PC-3 (cell line): ENCODE measurements at regions not wholly inside any gene's neighbourhood (a gene's known extent, or its start where the extent isn't known, plus 50 kb on each side); places are given as distances from the start of the nearest gene placed in this dataset.

Experiments used
- ATAC-seq: fragments of 200-7000 bp; cut with Tn5 transposase; 2 replicates; pipeline ENCODE4 v1.9.1; 2020; ENCODE audit warnings: mild to moderate bottlenecking, moderate library complexity
- BruUV-seq: library from RNA; stranded (reverse); fragments of 400-500 nt; replicated peaks from 2 replicates; lab custom pipeline; 2021; lab: Mats Ljungman, UMichigan
- CTCF ChIA-PET: fragments of 300-600 bp; sonication (Branson Sonifier 250); formaldehyde crosslinking; loops from one replicate; lab custom pipeline; 2022; ENCODE audit warnings: antibody characterized with exemption; lab: Charles Lee
- POLR2A ChIA-PET: fragments of 300-600 bp; sonication (Branson Sonifier 250); formaldehyde crosslinking; loops from one replicate; lab custom pipeline; 2022; ENCODE audit warnings: antibody characterized with exemption; ENCODE audit not compliant: unreplicated experiment; lab: Charles Lee
- DNase-seq: peaks from one replicate; pipeline ENCODE4 v3.0.0-alpha.2; 2015
- H2AFZ ChIP-seq: fragments of 300-600 bp; sonication (generic); 2 replicates; pipeline ENCODE4 v1.6.0; 2016; ENCODE audit warnings: antibody characterized with exemption, low read length
- H3F3A ChIP-seq: fragments of 300-600 bp; sonication (generic); one replicate; pipeline ENCODE4 v1.6.0; 2017; ENCODE audit warnings: antibody characterized with exemption, low read length, control low read depth, mild to moderate bottlenecking; ENCODE audit not compliant: unreplicated experiment
- H3K27ac ChIP-seq: fragments of 300-600 bp; sonication (generic); 2 replicates; pipeline ENCODE4 v1.5.1; 2016; ENCODE audit warnings: mild to moderate bottlenecking, low read length
- H3K27me3 ChIP-seq: fragments of 300-600 bp; sonication (generic); 2 replicates; pipeline ENCODE4 v1.6.1; 2016; ENCODE audit warnings: low read length, mixed read lengths
- H3K36me3 ChIP-seq: fragments of 300-600 bp; sonication (generic); 2 replicates; pipeline ENCODE4 v1.6.1; 2016; ENCODE audit warnings: low read depth, mixed run types, low read length, mixed read lengths
- H3K4me1 ChIP-seq: fragments of 300-600 bp; sonication (generic); 2 replicates; pipeline ENCODE4 v1.5.1; 2016; ENCODE audit warnings: low read length; ENCODE audit not compliant: insufficient read depth
- H3K4me2 ChIP-seq: fragments of 300-600 bp; sonication (generic); 2 replicates; pipeline ENCODE4 v1.6.0; 2016; ENCODE audit warnings: low read length
- H3K4me3 ChIP-seq: fragments of 300-600 bp; sonication (generic); 2 replicates; pipeline ENCODE4 v1.5.1; 2016; ENCODE audit warnings: mild to moderate bottlenecking, low read length, mixed read lengths
- H3K79me2 ChIP-seq: fragments of 300-600 bp; sonication (generic); 2 replicates; pipeline ENCODE4 v1.6.1; 2017; ENCODE audit warnings: low read length, mixed read lengths
- H3K9ac ChIP-seq: fragments of 300-600 bp; sonication (generic); 2 replicates; pipeline ENCODE4 v1.6.0; 2016; ENCODE audit warnings: mild to moderate bottlenecking, low read length
- H3K9me2 ChIP-seq: fragments of 300-600 bp; sonication (generic); replicated peaks from 2 replicates; pipeline ENCODE4 v1.6.1; 2016; ENCODE audit warnings: mixed run types, low read length, mixed read lengths
- H3K9me3 ChIP-seq: fragments of 300-600 bp; sonication (generic); 2 replicates; pipeline ENCODE4 v1.6.1; 2016; ENCODE audit warnings: low read length, mixed read lengths
- H4K20me1 ChIP-seq: fragments of 300-600 bp; sonication (generic); 2 replicates; pipeline ENCODE4 v1.6.1; 2016; ENCODE audit warnings: low read length, mixed read lengths
- CTCF ChIP-seq: fragments of 300-600 bp; sonication (generic); conservative IDR thresholded peaks from 2 replicates; pipeline ENCODE4 v1.5.1; 2017; ENCODE audit warnings: antibody characterized with exemption, low read depth, mild to moderate bottlenecking, low read length
- EZH2 ChIP-seq: fragments of 300-600 bp; sonication (generic); IDR thresholded peaks from one replicate; pipeline ENCODE4 v1.6.1; 2017; ENCODE audit warnings: antibody characterized with exemption, mild to moderate bottlenecking, low read length; ENCODE audit not compliant: unreplicated experiment
- EZH2phosphoT487 ChIP-seq: fragments of 300-600 bp; sonication (generic); IDR thresholded peaks from 2 replicates; pipeline ENCODE4 v1.6.1; 2018; ENCODE audit warnings: mild to moderate bottlenecking, antibody characterized with exemption, low read length, borderline replicate concordance
- intact Hi-C: fragments of 100-400 bp; cut with micrococcal nuclease; formaldehyde crosslinking; loops from 2 replicates; pipeline ENCODE4 v1.9.0; 2023

- BruUV-seq = no TSS peak
- no peaks in the 10 kb centered on the region for H3K79me2 ChIP-seq
- H3K9ac ChIP-seq = no peak overlapping the region
- H3K4me3 ChIP-seq = no peak overlapping the region
- H3F3A ChIP-seq = no peaks in the 10 kb centered on the region
- H3K36me3 ChIP-seq = no peaks in the 10 kb centered on the region
- H3K4me1 ChIP-seq = no peaks in the 10 kb centered on the region
- POLR2A ChIA-PET = interaction anchor here (0.7 kb wide), 1 partner anchor 463 kb away, joined by 7 read pairs; no protein-coding TSS in a partner anchor
- H2AFZ ChIP-seq = no peak overlapping the region
- H4K20me1 ChIP-seq = no peaks in the 10 kb centered on the region
- no peak overlapping the region for H3K27ac ChIP-seq
- no peak overlapping the region for H3K4me2 ChIP-seq
- no peaks in the 10 kb centered on the region for H3K9me3 ChIP-seq
- DNase-seq (no peak), ATAC-seq (no peak)
- no peaks in the 10 kb centered on the region for H3K27me3 ChIP-seq
- intact Hi-C loops = no loop called here
- CTCF ChIA-PET = no interaction called here
- H3K9me2 ChIP-seq = no peaks in the 10 kb centered on the region
- TF ChIP-seq EZH2 = no peak
- TF ChIP-seq CTCF = no peak
- no peak for TF ChIP-seq EZH2phosphoT487
Observed at GRCh38 chr14:55764784-55765183, 184.8 kb downstream of the KTN1 start.

- ChIA-PET CTCF (no interaction called here), POLR2A (no interaction called here)
- DNase-seq (no peak), ATAC-seq (no peak)
- intact Hi-C loops = no loop called here
- Histone ChIP-seq H3K9ac (no peak overlapping the region), H3K27ac (no peak overlapping the region), H3K79me2 (no peaks in the 10 kb centered on the region), H4K20me1 (no peaks in the 10 kb centered on the region), H3K27me3 (no peaks in the 10 kb centered on the region), H3K9me3 (no peaks in the 10 kb centered on the region), H3K4me2 (no peak overlapping the region), H3K9me2 (no peaks in the 10 kb centered on the region), H3K4me1 (no peaks in the 10 kb centered on the region), H3F3A (no peaks in the 10 kb centered on the region), H3K36me3 (no peaks in the 10 kb centered on the region), H3K4me3 (no peak overlapping the region), H2AFZ (no peak overlapping the region)
- no peak for TF ChIP-seq CTCF
- no peak for TF ChIP-seq EZH2
- TF ChIP-seq EZH2phosphoT487 = no peak
- BruUV-seq = no TSS peak
Observed at GRCh38 chr14:55766071-55766470, 186.1 kb downstream of the KTN1 start.

GRCh38 chr14:55767286-55767685 is 187.3 kb downstream of the KTN1 start:
- Histone ChIP-seq H3K4me2 (no peak overlapping the region), H4K20me1 (no peaks in the 10 kb centered on the region), H3K27ac (no peak overlapping the region), H3K9me3 (no peaks in the 10 kb centered on the region), H3K9ac (no peak overlapping the region), H3F3A (no peaks in the 10 kb centered on the region), H3K79me2 (no peaks in the 10 kb centered on the region), H3K4me1 (no peaks in the 10 kb centered on the region), H3K36me3 (no peaks in the 10 kb centered on the region), H2AFZ (no peak overlapping the region), H3K4me3 (no peak overlapping the region), H3K9me2 (no peaks in the 10 kb centered on the region), H3K27me3 (no peaks in the 10 kb centered on the region)
- DNase-seq (no peak), ATAC-seq (no peak)
- TF ChIP-seq EZH2phosphoT487 (no peak), EZH2 (no peak), CTCF (no peak)
- no TSS peak for BruUV-seq
- ChIA-PET POLR2A (no interaction called here), CTCF (no interaction called here)
- intact Hi-C loops = no loop called here
